ENCODE measurements at regions not wholly inside any gene's neighbourhood (a gene's known extent, or its start where the extent isn't known, plus 50 kb on each side); places are given as distances from the start of the nearest gene placed in this dataset.
"Not testable (repeated sequence)": the region's sequence is repeated elsewhere in the genome, so short reads cannot be mapped to it uniquely, and the experiment has no call there.

GRCh38 chr16:29180206-29180600, 195.4 kb downstream of the LAT start:
- not testable (repeated sequence) for TF ChIP-seq EZH2 (IDR thresholded peaks at IDR 0.05); FOXP2 (optimal IDR thresholded peaks at IDR 0.05; ENCODE audit: control extremely low read depth, extremely low read length, insufficient read depth)
